Endothelial cell of umbilical vein (primary cell): ENCODE measurements at regions not wholly inside any gene's neighbourhood (a gene's known extent, or its start where the extent isn't known, plus 50 kb on each side); places are given as distances from the start of the nearest gene placed in this dataset.

Experiments
- BruUV-seq: library from RNA; stranded (reverse); fragments of 400-500 nt; replicated peaks from 2 replicates; lab custom pipeline; 2021; lab: Mats Ljungman, UMichigan
- CTCF ChIA-PET: fragments of 300-600, 350-600 bp; sonication (Branson Sonifier 250); formaldehyde crosslinking; loops from one replicate; lab custom pipeline; 2021; ENCODE audit warnings: antibody characterized with exemption, inconsistent platforms; lab: Charles Lee
- POLR2A ChIA-PET: fragments of 300-600, 350-600 bp; sonication (Branson Sonifier 250); formaldehyde crosslinking; loops from one replicate; lab custom pipeline; 2021; ENCODE audit warnings: antibody characterized with exemption, inconsistent platforms; lab: Charles Lee
- DNase-seq: peaks from one replicate; pipeline ENCODE4 v3.0.0-alpha.2; 2011; ENCODE audit warnings: low read depth, low spot score
- FAIRE-seq: peaks from 2 replicates; lab custom pipeline; 2011; peaks lifted over from hg19 to GRCh38; lab: Jason Lieb, UNC
- H2AFZ ChIP-seq: 2 replicates; pipeline ENCODE4 v1.6.0; 2012; ENCODE audit warnings: low read depth, low read length, control low read depth, inconsistent platforms
- H3K27ac ChIP-seq: 2 replicates; pipeline ENCODE4 v1.5.1; 2011; ENCODE audit warnings: low read depth, mild to moderate bottlenecking, control low read depth, low read length, moderate library complexity; ENCODE audit not compliant: insufficient read depth
- H3K27me3 ChIP-seq, 2 experiments: 2 replicates each; pipeline versions ENCODE4 v1.6.0 to v1.6.1; 2011; ENCODE audit warnings: low read length in 2 of 2, mixed read lengths in 1 of 2; ENCODE audit not compliant: control insufficient read depth in 2 of 2, insufficient read depth in 2 of 2
- H3K36me3 ChIP-seq, 2 experiments: 2 replicates in 1 of 2; 3 replicates in 1 of 2; pipeline ENCODE4 v1.5.1; 2011; ENCODE audit warnings: low read length in 2 of 2, mild to moderate bottlenecking in 1 of 2, moderate library complexity in 1 of 2; ENCODE audit not compliant: control insufficient read depth in 2 of 2, insufficient read depth in 2 of 2; ENCODE audit errors: extremely low read depth in 1 of 2
- H3K4me1 ChIP-seq: 3 replicates; pipeline ENCODE4 v1.5.1; 2011; ENCODE audit warnings: mild to moderate bottlenecking, low read length; ENCODE audit not compliant: control insufficient read depth, insufficient read depth; ENCODE audit errors: extremely low read depth
- H3K4me2 ChIP-seq: 2 replicates; pipeline ENCODE4 v1.6.1; 2011; ENCODE audit warnings: low read length, control low read depth, mixed read lengths; ENCODE audit not compliant: insufficient read depth
- H3K4me3 ChIP-seq, 3 experiments: fragments of 200-600 bp in 1 of 3; sonication (generic), shearing (Covaris generic) in 1 of 3; replicated peaks in 1 of 3; 2 replicates each; pipeline ENCODE4 v1.5.1; 2011 to 2016; ENCODE audit warnings: control low read depth in 3 of 3, low read length in 3 of 3, mild to moderate bottlenecking in 2 of 3, inconsistent platforms in 1 of 3, low read depth in 1 of 3, moderate library complexity in 1 of 3; ENCODE audit not compliant: insufficient read depth in 1 of 3
- H3K79me2 ChIP-seq: 2 replicates; pipeline ENCODE4 v1.6.0; 2012; ENCODE audit warnings: low read length, inconsistent platforms; ENCODE audit not compliant: control insufficient read depth, insufficient read depth
- H3K9ac ChIP-seq: replicated peaks from 2 replicates; pipeline ENCODE3; 2011; ENCODE audit warnings: low read length, control low read depth; ENCODE audit not compliant: insufficient read depth; ENCODE audit errors: extremely low read depth
- H3K9me1 ChIP-seq: replicated peaks from 3 replicates; pipeline ENCODE4 v1.6.0; 2011; ENCODE audit warnings: mild to moderate bottlenecking, low read length; ENCODE audit not compliant: control insufficient read depth, insufficient read depth; ENCODE audit errors: extremely low read depth
- H3K9me3 ChIP-seq: replicated peaks from 2 replicates; pipeline ENCODE4 v1.5.1; 2012; ENCODE audit warnings: low read length, inconsistent platforms; ENCODE audit not compliant: control insufficient read depth, insufficient read depth
- H4K20me1 ChIP-seq: replicated peaks from 2 replicates; pipeline ENCODE3; 2011; ENCODE audit warnings: mild to moderate bottlenecking, low read length; ENCODE audit not compliant: control insufficient read depth, insufficient read depth; ENCODE audit errors: extremely low read depth
- CTCF ChIP-seq, 2 donors: IDR thresholded peaks; 1 replicate in 1 of 2; 2 replicates in 1 of 2; pipeline ENCODE4 v1.5.1; 2011; ENCODE audit warnings: low read length in 2 of 2, mild to moderate bottlenecking in 2 of 2, moderate library complexity in 2 of 2, control low read depth in 1 of 2, inconsistent platforms in 1 of 2, low read depth in 1 of 2; ENCODE audit not compliant: insufficient read depth in 1 of 2; ENCODE audit errors: extremely low read depth in 1 of 2
- EZH2 ChIP-seq: IDR thresholded peaks from 2 replicates; pipeline ENCODE4 v1.6.1; 2012; ENCODE audit warnings: borderline replicate concordance, low read depth, mild to moderate bottlenecking, moderate library complexity, low read length, inconsistent platforms; ENCODE audit not compliant: severe bottlenecking
- FOS ChIP-seq: IDR thresholded peaks from 2 replicates; pipeline ENCODE4 v1.6.1; 2011; ENCODE audit warnings: mild to moderate bottlenecking, low read length, moderate library complexity, borderline replicate concordance; ENCODE audit not compliant: insufficient read depth
- JUN ChIP-seq: IDR thresholded peaks from 2 replicates; pipeline ENCODE4 v1.6.1; 2011; ENCODE audit warnings: borderline replicate concordance, low read depth; ENCODE audit not compliant: insufficient read length, insufficient read depth
- MAX ChIP-seq: IDR thresholded peaks from 2 replicates; pipeline ENCODE4 v1.6.1; 2011; ENCODE audit not compliant: insufficient read depth, insufficient read length
- MYC ChIP-seq: IDR thresholded peaks from one replicate; pipeline ENCODE4 v1.6.1; 2011; ENCODE audit warnings: mild to moderate bottlenecking, low read depth, low read length
- POLR2A ChIP-seq: IDR thresholded peaks from 2 replicates; pipeline ENCODE4 v1.6.1; 2012; ENCODE audit warnings: low read depth, mild to moderate bottlenecking, control low read depth, low read length
- POLR2AphosphoS5 ChIP-seq: IDR thresholded peaks from 2 replicates; pipeline ENCODE4 v1.6.1; 2012; ENCODE audit warnings: low read depth, mild to moderate bottlenecking, control low read depth, low read length, moderate library complexity; ENCODE audit not compliant: insufficient read depth
- dilution Hi-C: fragments of 300-500 bp; cut with MboI; formaldehyde crosslinking; loops from one replicate; pipeline ENCODE4 v1.15.0; 2019; ENCODE audit warnings: low sequenced_read_pairs; ENCODE audit not compliant: extremely low pct_ligation_motif_present
- intact Hi-C: fragments of 100-400 bp; cut with micrococcal nuclease; formaldehyde crosslinking; loops from one replicate; pipeline ENCODE4 v1.10.0; 2022

GRCh38 chr22:22988785-22989184 lies 81.5 kb upstream of the GNAZ start:
- Histone ChIP-seq H3K27ac (no peak overlapping the region), H3K4me3 (no peak overlapping the region), H2AFZ (no peak overlapping the region), H3K79me2 (no peaks in the 10 kb centered on the region), H3K9ac (no peak overlapping the region), H3K4me2 (no peak overlapping the region), H3K4me1 (no peaks in the 10 kb centered on the region), H3K9me1 (no peaks in the 10 kb centered on the region), H3K27me3 (peaks cover 0 to 5% of the 10 kb centered on the region in 2 experiments), H3K9me3 (no peaks in the 10 kb centered on the region), H4K20me1 (no peaks in the 10 kb centered on the region), H3K36me3 (no peaks in the 10 kb centered on the region)
- no TSS peak for BruUV-seq
- CTCF ChIA-PET = no interaction called here
- FAIRE-seq = no peak
- TF ChIP-seq POLR2A = no peak
- no peak for TF ChIP-seq EZH2
- TF ChIP-seq MYC = no peak
- TF ChIP-seq MAX = no peak
- no peak for TF ChIP-seq POLR2AphosphoS5
- no peak for TF ChIP-seq CTCF (IDR thresholded peaks at IDR 0.05; ENCODE audit: extremely low read depth in 1 of 2, insufficient read depth in 1 of 2, low read depth in 1 of 2, low read length in 2 of 2)
- no peak for TF ChIP-seq FOS
- no peak for TF ChIP-seq JUN
- no peak for DNase-seq
- POLR2A ChIA-PET = no interaction called here
- dilution Hi-C loops = no loop called here
- intact Hi-C loops = no loop called here
